Esophagus muscularis mucosa (tissue), 3 donors: ENCODE measurements at regions not wholly inside any gene's neighbourhood (a gene's known extent, or its start where the extent isn't known, plus 50 kb on each side); places are given as distances from the start of the nearest gene placed in this dataset.

Source experiments
- EP300 ChIP-seq: sonication (generic); formaldehyde crosslinking; IDR thresholded peaks from one replicate; pipeline ENCODE4 v1.6.1; 2017; ENCODE audit warnings: antibody characterized with exemption
- TF ChIP-seq, protein P1 (sequence below), 3 experiments: fragments of 200-600 bp in 2 of 3; fragments of 450-650 bp in 1 of 3; sonication (generic) in 2 of 3; IDR thresholded peaks; one replicate each; pipeline ENCODE4 v1.5.1; 2017 to 2019; ENCODE audit warnings: antibody characterized with exemption in 3 of 3, mild to moderate bottlenecking in 2 of 3, moderate library complexity in 1 of 3

DNA sequence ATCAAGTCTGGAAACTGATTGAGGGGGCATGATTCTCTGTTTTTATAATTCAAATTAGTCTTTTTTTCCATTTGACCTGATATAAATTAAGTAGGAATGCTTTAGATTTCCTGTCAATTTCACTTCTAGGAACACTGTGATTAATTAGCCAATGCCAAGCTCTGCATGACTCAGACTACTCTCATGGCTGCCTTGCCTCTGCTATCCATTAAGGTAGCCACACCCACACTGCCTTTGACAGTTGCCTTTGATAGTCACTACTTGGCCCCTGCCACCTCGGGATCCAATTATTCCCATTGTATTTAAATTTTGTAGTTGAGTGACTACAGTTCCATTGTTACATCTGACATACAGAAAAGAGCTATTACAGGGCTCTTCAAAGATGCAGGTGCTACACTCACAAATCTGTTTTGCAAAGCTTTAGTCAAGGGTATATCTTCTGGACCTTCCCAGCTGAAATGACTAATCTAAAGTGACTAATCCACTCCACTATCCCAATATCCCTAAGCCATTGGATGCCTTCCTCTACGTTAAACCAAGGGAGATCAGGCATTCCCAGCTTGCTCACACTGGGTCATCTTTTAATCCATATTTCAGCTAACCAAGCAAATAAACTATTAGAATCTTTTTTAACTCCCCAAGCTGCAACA lies 1193.1 kb upstream of the MIR17HG start:
- TF ChIP-seq EP300 = no peak
- TF ChIP-seq, protein P1, sequence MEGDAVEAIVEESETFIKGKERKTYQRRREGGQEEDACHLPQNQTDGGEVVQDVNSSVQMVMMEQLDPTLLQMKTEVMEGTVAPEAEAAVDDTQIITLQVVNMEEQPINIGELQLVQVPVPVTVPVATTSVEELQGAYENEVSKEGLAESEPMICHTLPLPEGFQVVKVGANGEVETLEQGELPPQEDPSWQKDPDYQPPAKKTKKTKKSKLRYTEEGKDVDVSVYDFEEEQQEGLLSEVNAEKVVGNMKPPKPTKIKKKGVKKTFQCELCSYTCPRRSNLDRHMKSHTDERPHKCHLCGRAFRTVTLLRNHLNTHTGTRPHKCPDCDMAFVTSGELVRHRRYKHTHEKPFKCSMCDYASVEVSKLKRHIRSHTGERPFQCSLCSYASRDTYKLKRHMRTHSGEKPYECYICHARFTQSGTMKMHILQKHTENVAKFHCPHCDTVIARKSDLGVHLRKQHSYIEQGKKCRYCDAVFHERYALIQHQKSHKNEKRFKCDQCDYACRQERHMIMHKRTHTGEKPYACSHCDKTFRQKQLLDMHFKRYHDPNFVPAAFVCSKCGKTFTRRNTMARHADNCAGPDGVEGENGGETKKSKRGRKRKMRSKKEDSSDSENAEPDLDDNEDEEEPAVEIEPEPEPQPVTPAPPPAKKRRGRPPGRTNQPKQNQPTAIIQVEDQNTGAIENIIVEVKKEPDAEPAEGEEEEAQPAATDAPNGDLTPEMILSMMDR (IDR thresholded peaks at IDR 0.05) = no peak
